Cardiac fibroblast (primary cell): ENCODE measurements at regions not wholly inside any gene's neighbourhood (a gene's known extent, or its start where the extent isn't known, plus 50 kb on each side); places are given as distances from the start of the nearest gene placed in this dataset.

Experiments used
- DNase-seq, 2 donors: peaks; one replicate each; pipeline versions ENCODE4 v3.0.0 to v3.0.0-alpha.2; 2010; ENCODE audit warnings: low read depth in 2 of 2
- H3K4me3 ChIP-seq, 2 donors: replicated peaks in 1 of 2; 1 replicate in 1 of 2; 2 replicates in 1 of 2; pipeline ENCODE4 v1.5.1; 2011; ENCODE audit warnings: low read depth in 2 of 2, low read length in 2 of 2, mild to moderate bottlenecking in 2 of 2, moderate library complexity in 1 of 2
- CTCF ChIP-seq: IDR thresholded peaks from one replicate; pipeline ENCODE4 v1.5.1; 2011; ENCODE audit warnings: low read depth, mild to moderate bottlenecking, low read length, inconsistent platforms

- DNase-seq, result no peak
- no peak for TF ChIP-seq CTCF
These were observed 91.9 kb downstream of the TFAP2A start for GRCh38 chr6:10323018-10323417.

GRCh38 chr6:10320291-10320690, 94.6 kb downstream of the TFAP2A start:
- TF ChIP-seq CTCF, result no peak
- no peak for DNase-seq

More at GRCh38 chr6:10323018-10323417, 91.9 kb downstream of the TFAP2A start:
- no peak overlapping the region for H3K4me3 ChIP-seq

GRCh38 chr6:10316373-10316721, 98.5 kb downstream of the TFAP2A start:
- DNase-seq, result peak in 1 of 2 donors; percentile 15
- H3K4me3 ChIP-seq, result no peak overlapping the region
- no peak for TF ChIP-seq CTCF

More at GRCh38 chr6:10320291-10320690, 94.6 kb downstream of the TFAP2A start:
- no peak overlapping the region for H3K4me3 ChIP-seq

- no peak for DNase-seq
- H3K4me3 ChIP-seq, result no peak overlapping the region
- TF ChIP-seq CTCF, result no peak
These were observed 99.1 kb downstream of the TFAP2A start for GRCh38 chr6:10315658-10316372.

- H3K4me3 ChIP-seq, result no peak overlapping the region
- no peak for TF ChIP-seq CTCF
- DNase-seq, result no peak
These were observed 99.8 kb downstream of the TFAP2A start for GRCh38 chr6:10315034-10315433.

GRCh38 chr6:10314163-10314955, 100.5 kb downstream of the TFAP2A start:
- DNase-seq, result no peak
- no peak overlapping the region for H3K4me3 ChIP-seq
- no peak for TF ChIP-seq CTCF
